Aorta (tissue), 5 donors: ENCODE measurements at regions not wholly inside any gene's neighbourhood (a gene's known extent, or its start where the extent isn't known, plus 50 kb on each side); places are given as distances from the start of the nearest gene placed in this dataset.

Source experiments
- ATAC-seq: fragments of 200-7000 bp; cut with Tn5 transposase; one replicate; pipeline ENCODE4 v1.9.1; 2022; ENCODE audit warnings: moderate library complexity; ENCODE audit not compliant: low FRiP score
- DNase-seq, 2 donors: peaks; one replicate each; pipeline ENCODE4 v3.0.0-alpha.2; 2020
- H3K27ac ChIP-seq, 2 donors: one replicate each; pipeline ENCODE4 v1.5.1; 2013; ENCODE audit warnings: low read length in 2 of 2, mild to moderate bottlenecking in 2 of 2, moderate library complexity in 2 of 2, control low read depth in 1 of 2, inconsistent platforms in 1 of 2, low read depth in 1 of 2
- H3K27me3 ChIP-seq, 2 donors: one replicate each; pipeline ENCODE4 v1.6.1; 2013; ENCODE audit warnings: control low read depth in 1 of 2, low read length in 1 of 2, mild to moderate bottlenecking in 1 of 2, moderate library complexity in 1 of 2; ENCODE audit not compliant: insufficient read depth in 2 of 2, control insufficient read depth in 1 of 2
- H3K36me3 ChIP-seq, 2 donors: one replicate each; pipeline ENCODE4 v1.6.1; 2013; ENCODE audit warnings: control low read depth in 1 of 2, low read length in 1 of 2, mild to moderate bottlenecking in 1 of 2; ENCODE audit not compliant: insufficient read depth in 2 of 2, control insufficient read depth in 1 of 2
- H3K4me1 ChIP-seq, 2 donors: one replicate each; pipeline ENCODE4 v1.6.1; 2013; ENCODE audit warnings: low read length in 2 of 2, control low read depth in 1 of 2, mild to moderate bottlenecking in 1 of 2, moderate library complexity in 1 of 2; ENCODE audit not compliant: insufficient read depth in 2 of 2, control insufficient read depth in 1 of 2
- H3K4me3 ChIP-seq, 2 donors: one replicate each; pipeline ENCODE4 v1.5.1; 2013; ENCODE audit warnings: low read length in 2 of 2, control low read depth in 1 of 2, mild to moderate bottlenecking in 1 of 2
- H3K9me3 ChIP-seq: one replicate; pipeline ENCODE4 v1.6.1; 2013; ENCODE audit warnings: mild to moderate bottlenecking, low read length; ENCODE audit not compliant: control insufficient read depth
- WGBS, 2 donors: extraction: QIAGEN DNeasy Blood & Tissue Kit; methylation state at CpG; one replicate each; pipeline ENCODE4 v1.1.7; 2013; 5-methylcytosine and 5-hydroxymethylcytosine counted together
- intact Hi-C, 2 donors: fragments of 100-400 bp; cut with DNase I; formaldehyde crosslinking; loops; one replicate each; pipeline versions ENCODE4 v1.14.2 to v1.15.0; 2022
- donor health status: healthy with polysubstance abuse.
- donor health status: Bipolar disorder and iron deficiency.
- donor health status: DM: no; HTN: no; CAD: no.
- donor health status: DM: no; HTN: no; CAD: no.
- donor health status: DM: yes; HTN: yes; CAD: no.

DNA sequence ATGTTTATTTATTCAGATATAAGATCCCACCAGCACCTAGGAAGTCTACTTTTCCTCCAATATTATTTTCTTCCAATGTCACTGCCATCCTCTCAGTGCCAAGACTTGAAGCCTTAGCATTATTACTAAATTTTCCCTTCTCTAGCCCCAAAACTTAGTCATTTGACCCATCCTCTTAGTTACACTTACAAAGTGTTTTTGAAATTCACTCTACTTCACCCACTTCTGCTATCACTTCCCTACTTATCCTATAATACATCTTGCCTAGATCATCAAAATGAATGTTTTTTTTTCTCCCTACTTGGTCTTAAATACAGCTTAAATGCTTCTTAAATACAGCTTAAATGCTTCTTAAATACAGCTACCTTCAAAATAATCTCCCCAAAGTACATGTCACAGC lies 376.6 kb downstream of the RSL24D1 start:
- ATAC-seq (no peak), DNase-seq (no peak)
- Histone ChIP-seq H3K4me3 (no peak overlapping the region), H3K27ac (no peak overlapping the region), H3K4me1 (no peaks in the 10 kb centered on the region), H3K27me3 (no peaks in the 10 kb centered on the region), H3K36me3 (no peaks in the 10 kb centered on the region), H3K9me3 (peaks cover 4% of the 10 kb centered on the region)
- intact Hi-C loops = no loop called here

DNA sequence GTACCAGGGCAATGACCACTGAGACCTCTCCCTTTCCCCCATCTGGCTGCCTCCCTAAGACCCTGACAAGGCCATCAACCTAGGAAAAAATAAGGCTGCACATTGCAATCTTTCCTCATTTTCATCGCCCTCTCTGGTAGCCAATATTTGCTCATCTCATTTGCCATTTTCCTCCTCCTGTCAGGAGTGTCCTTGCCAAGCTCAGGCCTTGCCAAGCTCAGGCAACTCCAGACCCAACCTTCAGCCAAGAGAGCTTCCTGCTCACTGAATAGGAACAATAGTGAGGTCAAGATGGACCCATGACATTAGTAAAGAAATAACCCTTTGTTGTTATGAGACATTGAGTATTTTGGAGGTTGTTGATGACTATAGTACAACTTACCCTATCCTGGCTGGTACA lies 380.3 kb downstream of the RSL24D1 start:
- ATAC-seq (no peak), DNase-seq (no peak)
- H3K9me3 ChIP-seq = peaks cover 7% of the 10 kb centered on the region
- H3K4me1 ChIP-seq = no peaks in the 10 kb centered on the region
- intact Hi-C loops = no loop called here
- H3K36me3 ChIP-seq = no peaks in the 10 kb centered on the region
- WGBS, 2 donors = 86 to 90% methylated on average over 1 of the region's 1 CpG
- H3K27me3 ChIP-seq = no peaks in the 10 kb centered on the region
- H3K4me3 ChIP-seq = no peak overlapping the region
- no peak overlapping the region for H3K27ac ChIP-seq

DNA sequence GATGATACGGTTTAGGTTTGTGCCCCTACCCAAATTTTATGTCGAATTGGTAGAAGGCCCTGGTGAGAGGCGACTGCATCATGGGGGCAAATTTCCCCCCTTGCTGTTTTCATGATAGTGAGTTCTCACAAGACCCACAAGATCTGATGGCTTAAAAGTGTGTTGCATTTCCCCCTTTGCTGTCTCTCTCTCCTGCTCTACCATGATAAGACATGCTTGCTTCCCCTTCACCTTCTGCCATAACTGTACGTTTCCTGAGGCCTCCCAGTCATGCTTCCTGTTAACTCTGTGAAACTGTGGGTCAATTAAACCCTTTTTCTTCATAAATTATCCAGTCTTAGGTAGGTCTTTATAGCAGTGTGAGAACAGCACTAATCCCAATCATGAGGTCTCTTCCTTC lies 381.2 kb downstream of the RSL24D1 start:
- no peak for DNase-seq
- Histone ChIP-seq H3K9me3 (peaks cover 7% of the 10 kb centered on the region), H3K27ac (no peak overlapping the region), H3K4me1 (no peaks in the 10 kb centered on the region), H3K4me3 (no peak overlapping the region), H3K36me3 (no peaks in the 10 kb centered on the region), H3K27me3 (no peaks in the 10 kb centered on the region)
- no peak for ATAC-seq
- 93% methylated on average over 4 of the region's 4 CpGs for WGBS, 2 donors
- intact Hi-C loops = no loop called here

DNA sequence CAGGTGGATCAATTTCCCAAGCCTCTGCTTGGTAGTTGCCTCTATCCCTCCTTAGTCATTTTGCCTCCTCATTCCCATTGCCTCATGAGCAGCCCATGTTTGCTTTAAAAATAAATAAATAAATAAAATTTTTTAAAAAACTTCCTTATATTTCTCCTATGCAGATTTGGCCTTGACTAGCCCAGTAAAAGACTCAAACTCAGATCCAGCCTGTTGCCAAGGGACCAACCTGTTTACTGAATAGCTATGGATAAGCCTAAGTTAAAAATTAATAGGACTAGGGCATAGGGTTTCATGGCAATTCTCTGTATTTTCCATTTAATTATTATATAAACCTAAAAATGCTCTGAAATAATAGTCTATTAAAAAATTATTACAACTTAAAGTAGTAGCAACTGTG lies 384.4 kb downstream of the RSL24D1 start:
- Histone ChIP-seq H3K4me3 (no peak overlapping the region), H3K27me3 (no peaks in the 10 kb centered on the region), H3K9me3 (peaks cover 7% of the 10 kb centered on the region), H3K36me3 (no peaks in the 10 kb centered on the region), H3K4me1 (no peaks in the 10 kb centered on the region), H3K27ac (no peak overlapping the region)
- DNase-seq (no peak), ATAC-seq (no peak)
- intact Hi-C loops = no loop called here

GRCh38 chr15:54810496-54810895 lies 386.2 kb downstream of the RSL24D1 start:
- Histone ChIP-seq H3K36me3 (no peaks in the 10 kb centered on the region), H3K27me3 (no peaks in the 10 kb centered on the region), H3K9me3 (peaks cover 5% of the 10 kb centered on the region), H3K27ac (no peak overlapping the region), H3K4me1 (no peaks in the 10 kb centered on the region), H3K4me3 (no peak overlapping the region)
- ATAC-seq (no peak), DNase-seq (no peak)
- intact Hi-C loops = no loop called here

DNA sequence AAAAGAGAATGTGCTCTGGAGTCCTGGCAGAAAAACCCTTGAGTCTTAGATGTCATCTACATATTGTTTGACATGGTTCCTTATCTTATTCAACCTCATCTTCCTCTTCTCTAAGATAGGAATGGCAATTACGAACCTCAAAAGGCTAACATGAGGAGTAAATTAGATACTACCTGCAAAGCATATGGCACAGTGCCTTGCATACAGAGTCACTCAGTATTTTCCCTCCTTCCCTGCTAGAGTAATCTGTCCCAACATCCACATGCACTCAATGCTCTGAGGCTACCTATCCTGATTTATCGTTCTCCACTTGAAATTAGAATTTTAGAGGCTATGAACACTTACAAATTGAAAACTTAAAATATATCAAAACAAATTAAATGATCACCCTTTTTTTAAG lies 386.7 kb downstream of the RSL24D1 start:
- Histone ChIP-seq H3K9me3 (peaks cover 4% of the 10 kb centered on the region), H3K27me3 (no peaks in the 10 kb centered on the region), H3K4me3 (no peak overlapping the region), H3K36me3 (no peaks in the 10 kb centered on the region), H3K4me1 (no peaks in the 10 kb centered on the region), H3K27ac (no peak overlapping the region)
- intact Hi-C loops = no loop called here
- ATAC-seq (no peak), DNase-seq (no peak)
- 85 to 89% methylated on average over 2 of the region's 2 CpGs for WGBS, 2 donors

- no peaks in the 10 kb centered on the region for H3K4me1 ChIP-seq
- no peak for ATAC-seq
- H3K4me3 ChIP-seq = no peak overlapping the region
- H3K27me3 ChIP-seq = no peaks in the 10 kb centered on the region
- no peak overlapping the region for H3K27ac ChIP-seq
- intact Hi-C loops = no loop called here
- no peaks in the 10 kb centered on the region for H3K36me3 ChIP-seq
- no peak for DNase-seq
- 74 to 79% methylated on average over 3 of the region's 3 CpGs for WGBS, 2 donors
- no peaks in the 10 kb centered on the region for H3K9me3 ChIP-seq
Observed at GRCh38 chr15:54808321-54808720, 388.4 kb downstream of the RSL24D1 start.

- DNase-seq (no peak), ATAC-seq (no peak)
- intact Hi-C loops = no loop called here
- Histone ChIP-seq H3K27ac (no peak overlapping the region), H3K4me1 (no peaks in the 10 kb centered on the region), H3K36me3 (no peaks in the 10 kb centered on the region), H3K9me3 (no peaks in the 10 kb centered on the region), H3K27me3 (no peaks in the 10 kb centered on the region), H3K4me3 (no peak overlapping the region)
- WGBS, 2 donors = 92 to 94% methylated on average over 1 of the region's 1 CpG
Observed at GRCh38 chr15:54803987-54804386, 392.8 kb downstream of the RSL24D1 start.

DNA sequence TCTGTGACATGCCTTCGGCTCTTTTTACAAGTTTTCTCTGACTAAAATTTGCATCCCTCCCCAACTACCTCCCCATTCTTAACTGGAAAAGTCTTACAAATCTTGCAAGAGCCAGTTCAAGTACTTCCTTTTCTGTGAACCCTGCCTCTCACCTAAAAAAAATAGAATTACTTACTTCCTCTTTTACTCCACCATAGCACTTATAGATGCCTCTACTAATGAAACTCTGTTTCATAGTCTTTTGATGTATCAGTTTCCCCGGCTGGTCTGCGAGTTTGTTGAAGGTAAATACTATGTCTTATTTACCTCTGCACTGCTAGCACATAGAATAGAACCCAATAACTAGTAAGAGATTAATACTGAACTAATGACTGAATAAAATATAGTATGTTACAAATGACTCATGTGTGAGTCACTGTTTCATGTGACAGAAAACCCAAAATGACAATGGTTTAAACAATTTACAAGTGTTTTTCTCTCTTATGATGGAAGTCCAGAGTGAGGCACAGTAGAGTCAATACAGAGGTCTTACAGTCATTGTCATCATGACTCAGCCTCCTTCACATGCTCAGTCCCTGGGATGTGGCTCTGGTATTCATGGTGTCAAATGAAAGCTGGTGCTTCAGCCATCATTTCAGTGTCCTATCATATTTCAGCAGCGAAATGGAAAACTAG lies 393.5 kb downstream of the RSL24D1 start:
- Histone ChIP-seq H3K9me3 (no peaks in the 10 kb centered on the region), H3K27me3 (no peaks in the 10 kb centered on the region), H3K27ac (no peak overlapping the region), H3K4me3 (no peak overlapping the region), H3K4me1 (no peaks in the 10 kb centered on the region), H3K36me3 (no peaks in the 10 kb centered on the region)
- DNase-seq = no peak
- intact Hi-C loops = no loop called here
- no peak for ATAC-seq
- WGBS, 2 donors = 91 to 92% methylated on average over 4 of the region's 4 CpGs
